PC-9 (cell line): ENCODE measurements at regions not wholly inside any gene's neighbourhood (a gene's known extent, or its start where the extent isn't known, plus 50 kb on each side); places are given as distances from the start of the nearest gene placed in this dataset.

Source experiments
- CTCF ChIP-seq: fragments of 200-600 bp; sonication (generic); conservative IDR thresholded peaks from 2 replicates; pipeline ENCODE4 v1.6.1; 2017; ENCODE audit warnings: mixed run types, antibody characterized with exemption, mild to moderate bottlenecking, moderate library complexity
- EZH2 ChIP-seq: fragments of 200-600 bp; sonication (generic); IDR thresholded peaks from 2 replicates; pipeline ENCODE4 v1.8.0; 2017; ENCODE audit warnings: antibody characterized with exemption, low read depth

GRCh38 chr17:49898366-49899190 lies 50.7 kb upstream of the TAC4 start:
- no peak for TF ChIP-seq CTCF
- no peak for TF ChIP-seq EZH2
